Epithelial cell of esophagus (primary cell): ENCODE measurements at regions not wholly inside any gene's neighbourhood (a gene's known extent, or its start where the extent isn't known, plus 50 kb on each side); places are given as distances from the start of the nearest gene placed in this dataset.

ENCODE experiments used
- DNase-seq: peaks from one replicate; pipeline ENCODE4 v3.0.0; 2010; ENCODE audit warnings: low read depth
- H3K4me3 ChIP-seq: 2 replicates; pipeline ENCODE4 v1.5.1; 2011; ENCODE audit warnings: mild to moderate bottlenecking, low read length, control low read depth
- TF ChIP-seq, protein P1 (sequence below): IDR thresholded peaks from 2 replicates; pipeline ENCODE4 v1.5.1; 2011; ENCODE audit warnings: low read depth, mild to moderate bottlenecking, low read length, control low read depth, inconsistent platforms; ENCODE audit not compliant: insufficient read depth; ENCODE audit errors: missing control alignments

DNA sequence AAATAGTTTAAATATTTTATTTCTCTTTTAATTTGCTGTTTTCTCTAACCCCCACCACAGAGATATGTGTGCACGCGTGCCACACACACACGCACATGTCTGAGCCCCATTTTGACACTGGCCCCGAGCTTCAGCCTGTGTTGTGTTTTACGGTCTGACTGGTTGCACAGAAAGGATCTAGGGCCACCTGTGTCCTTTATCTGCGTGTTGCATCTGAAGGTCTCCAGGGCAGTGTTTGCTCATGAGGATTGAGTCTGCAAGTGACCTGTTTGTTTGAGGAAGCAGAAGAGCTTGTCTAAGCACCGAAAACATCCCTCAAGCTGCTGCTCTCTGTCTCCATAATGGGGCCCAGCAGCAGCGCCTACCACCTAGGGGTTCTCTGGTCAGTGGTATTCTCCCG is 266.4 kb upstream of the LYZL1 start:
- H3K4me3 ChIP-seq: no peak overlapping the region
- no peak for DNase-seq
- TF ChIP-seq, protein P1, sequence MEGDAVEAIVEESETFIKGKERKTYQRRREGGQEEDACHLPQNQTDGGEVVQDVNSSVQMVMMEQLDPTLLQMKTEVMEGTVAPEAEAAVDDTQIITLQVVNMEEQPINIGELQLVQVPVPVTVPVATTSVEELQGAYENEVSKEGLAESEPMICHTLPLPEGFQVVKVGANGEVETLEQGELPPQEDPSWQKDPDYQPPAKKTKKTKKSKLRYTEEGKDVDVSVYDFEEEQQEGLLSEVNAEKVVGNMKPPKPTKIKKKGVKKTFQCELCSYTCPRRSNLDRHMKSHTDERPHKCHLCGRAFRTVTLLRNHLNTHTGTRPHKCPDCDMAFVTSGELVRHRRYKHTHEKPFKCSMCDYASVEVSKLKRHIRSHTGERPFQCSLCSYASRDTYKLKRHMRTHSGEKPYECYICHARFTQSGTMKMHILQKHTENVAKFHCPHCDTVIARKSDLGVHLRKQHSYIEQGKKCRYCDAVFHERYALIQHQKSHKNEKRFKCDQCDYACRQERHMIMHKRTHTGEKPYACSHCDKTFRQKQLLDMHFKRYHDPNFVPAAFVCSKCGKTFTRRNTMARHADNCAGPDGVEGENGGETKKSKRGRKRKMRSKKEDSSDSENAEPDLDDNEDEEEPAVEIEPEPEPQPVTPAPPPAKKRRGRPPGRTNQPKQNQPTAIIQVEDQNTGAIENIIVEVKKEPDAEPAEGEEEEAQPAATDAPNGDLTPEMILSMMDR: no peak

GRCh38 chr10:29023678-29024077 is 265.2 kb upstream of the LYZL1 start:
- H3K4me3 ChIP-seq: no peak overlapping the region
- DNase-seq: no peak
- TF ChIP-seq, protein P1: no peak

GRCh38 chr10:29026065-29026797 is 262.6 kb upstream of the LYZL1 start:
- no peak overlapping the region for H3K4me3 ChIP-seq
- TF ChIP-seq, protein P1: no peak
- no peak for DNase-seq

GRCh38 chr10:29026802-29027580 is 261.9 kb upstream of the LYZL1 start:
- DNase-seq: no peak
- no peak overlapping the region for H3K4me3 ChIP-seq
- TF ChIP-seq, protein P1: no peak

GRCh38 chr10:29028486-29028885 is 260.4 kb upstream of the LYZL1 start:
- H3K4me3 ChIP-seq: no peak overlapping the region
- no peak for DNase-seq
- TF ChIP-seq, protein P1: no peak

DNA sequence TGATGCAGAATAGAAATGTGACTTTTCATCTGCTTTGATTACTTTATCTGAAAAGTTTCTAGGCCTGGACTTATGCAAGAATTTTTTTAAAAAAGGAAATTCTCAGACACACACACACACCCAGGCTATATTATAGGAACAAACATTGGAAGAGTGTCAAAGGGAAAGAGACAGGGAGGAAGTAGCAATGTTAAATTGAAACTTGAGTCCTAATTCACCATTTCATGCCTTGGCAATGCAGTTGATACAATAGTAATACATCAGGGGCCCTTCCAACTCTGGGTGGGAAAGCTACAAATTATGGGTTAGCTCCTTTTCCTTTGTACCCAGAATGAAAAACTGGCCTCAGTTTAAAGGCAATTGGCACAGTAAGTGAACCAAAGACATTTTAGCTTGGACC is 258.0 kb upstream of the LYZL1 start:
- TF ChIP-seq, protein P1: no peak
- DNase-seq: no peak
- H3K4me3 ChIP-seq: no peak overlapping the region
